ENCODE measurements at regions not wholly inside any gene's neighbourhood (a gene's known extent, or its start where the extent isn't known, plus 50 kb on each side); places are given as distances from the start of the nearest gene placed in this dataset.

DNA sequence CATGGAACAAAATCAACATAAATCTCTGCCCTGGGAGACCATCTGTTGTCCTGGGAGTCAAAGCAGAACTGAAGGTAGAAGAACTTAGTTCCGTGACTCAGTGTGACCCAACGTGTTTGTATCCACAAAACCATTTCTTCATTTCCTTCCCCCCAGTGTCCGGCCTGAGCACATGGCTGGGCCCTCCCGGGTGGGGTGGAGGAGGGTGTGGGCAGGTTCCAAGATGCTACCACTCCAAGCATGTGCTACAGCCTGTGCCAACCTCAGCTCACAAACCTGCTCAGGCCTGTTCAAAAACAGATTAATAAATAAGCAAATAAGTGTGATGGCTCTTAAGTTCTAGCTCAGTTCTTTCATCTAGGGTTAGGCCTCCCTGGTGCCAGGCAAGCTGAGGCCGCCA, 55.3 kb downstream of the SHANK2 start:
- H3K27me3 ChIP-seq (ENCODE audit: control insufficient read depth in 2 of 2, insufficient read depth in 2 of 2, low read length in 2 of 2), result no peaks in the 10 kb centered on the region
- H3K4me3 ChIP-seq (replicated peaks in 1 of 3; ENCODE audit: insufficient read depth in 1 of 3, low read depth in 1 of 3, low read length in 3 of 3), result no peak overlapping the region
- no peak overlapping the region for H2AFZ ChIP-seq (ENCODE audit: low read depth, low read length)
- H3K9me1 ChIP-seq (replicated peaks; ENCODE audit: control insufficient read depth, extremely low read depth, insufficient read depth, low read length), result no peaks in the 10 kb centered on the region
- ChIA-PET POLR2A (no interaction called here), CTCF (no interaction called here)
- H3K4me1 ChIP-seq (ENCODE audit: control insufficient read depth, extremely low read depth, insufficient read depth, low read length), result no peaks in the 10 kb centered on the region
- no peaks in the 10 kb centered on the region for H3K36me3 ChIP-seq (ENCODE audit: control insufficient read depth in 2 of 2, extremely low read depth in 1 of 2, insufficient read depth in 2 of 2, low read length in 2 of 2)
- TF ChIP-seq POLR2AphosphoS5 (IDR thresholded peaks at IDR 0.05; ENCODE audit: insufficient read depth, low read depth, low read length) (no peak), EZH2 (IDR thresholded peaks at IDR 0.05; ENCODE audit: borderline replicate concordance, low read depth, low read length, severe bottlenecking) (no peak), MYC (IDR thresholded peaks at IDR 0.05; ENCODE audit: low read depth, low read length) (no peak), JUN (IDR thresholded peaks at IDR 0.05; ENCODE audit: borderline replicate concordance, insufficient read depth, insufficient read length, low read depth) (no peak), POLR2A (IDR thresholded peaks at IDR 0.05; ENCODE audit: low read depth, low read length) (no peak), GATA2 (IDR thresholded peaks at IDR 0.05; ENCODE audit: insufficient read depth, insufficient read length, low read depth, low read length) (no peak), FOS (IDR thresholded peaks at IDR 0.05; ENCODE audit: borderline replicate concordance, insufficient read depth, low read length) (no peak)
- TF ChIP-seq, protein P1, sequence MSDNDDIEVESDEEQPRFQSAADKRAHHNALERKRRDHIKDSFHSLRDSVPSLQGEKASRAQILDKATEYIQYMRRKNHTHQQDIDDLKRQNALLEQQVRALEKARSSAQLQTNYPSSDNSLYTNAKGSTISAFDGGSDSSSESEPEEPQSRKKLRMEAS (IDR thresholded peaks at IDR 0.05; ENCODE audit: insufficient read depth, insufficient read length), result no peak
- TF ChIP-seq, protein P2, sequence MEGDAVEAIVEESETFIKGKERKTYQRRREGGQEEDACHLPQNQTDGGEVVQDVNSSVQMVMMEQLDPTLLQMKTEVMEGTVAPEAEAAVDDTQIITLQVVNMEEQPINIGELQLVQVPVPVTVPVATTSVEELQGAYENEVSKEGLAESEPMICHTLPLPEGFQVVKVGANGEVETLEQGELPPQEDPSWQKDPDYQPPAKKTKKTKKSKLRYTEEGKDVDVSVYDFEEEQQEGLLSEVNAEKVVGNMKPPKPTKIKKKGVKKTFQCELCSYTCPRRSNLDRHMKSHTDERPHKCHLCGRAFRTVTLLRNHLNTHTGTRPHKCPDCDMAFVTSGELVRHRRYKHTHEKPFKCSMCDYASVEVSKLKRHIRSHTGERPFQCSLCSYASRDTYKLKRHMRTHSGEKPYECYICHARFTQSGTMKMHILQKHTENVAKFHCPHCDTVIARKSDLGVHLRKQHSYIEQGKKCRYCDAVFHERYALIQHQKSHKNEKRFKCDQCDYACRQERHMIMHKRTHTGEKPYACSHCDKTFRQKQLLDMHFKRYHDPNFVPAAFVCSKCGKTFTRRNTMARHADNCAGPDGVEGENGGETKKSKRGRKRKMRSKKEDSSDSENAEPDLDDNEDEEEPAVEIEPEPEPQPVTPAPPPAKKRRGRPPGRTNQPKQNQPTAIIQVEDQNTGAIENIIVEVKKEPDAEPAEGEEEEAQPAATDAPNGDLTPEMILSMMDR (IDR thresholded peaks at IDR 0.05; ENCODE audit: extremely low read depth in 1 of 2, insufficient read depth in 1 of 2, low read depth in 1 of 2, low read length in 2 of 2), result no peak
- no peak for DNase-seq (ENCODE audit: low read depth, low spot score)
- no peaks in the 10 kb centered on the region for H3K79me2 ChIP-seq (ENCODE audit: control insufficient read depth, insufficient read depth, low read length)
- BruUV-seq (replicated peaks), result no TSS peak
- peaks cover 3% of the 10 kb centered on the region for H3K9me3 ChIP-seq (replicated peaks; ENCODE audit: control insufficient read depth, insufficient read depth, low read length)
- no peak overlapping the region for H3K27ac ChIP-seq (ENCODE audit: insufficient read depth, low read depth, low read length)
- no peak overlapping the region for H3K9ac ChIP-seq (replicated peaks; ENCODE audit: extremely low read depth, insufficient read depth, low read length)
- H4K20me1 ChIP-seq (replicated peaks; ENCODE audit: control insufficient read depth, extremely low read depth, insufficient read depth, low read length), result no peaks in the 10 kb centered on the region
- dilution Hi-C loops (cut with MboI; ENCODE audit: extremely low pct_ligation_motif_present, low sequenced_read_pairs), result no loop called here
- no peak for FAIRE-seq
- H3K4me2 ChIP-seq (ENCODE audit: insufficient read depth, low read length), result no peak overlapping the region
- intact Hi-C loops (cut with micrococcal nuclease), result no loop called here

All from endothelial cell of umbilical vein (primary cell).